Panc1 (cell line): ENCODE measurements at regions not wholly inside any gene's neighbourhood (a gene's known extent, or its start where the extent isn't known, plus 50 kb on each side); places are given as distances from the start of the nearest gene placed in this dataset.

ENCODE experiments used
- ATAC-seq: fragments of 200-7000 bp; cut with Tn5 transposase; 2 replicates; pipeline ENCODE4 v1.9.1; 2020; ENCODE audit warnings: mild to moderate bottlenecking, moderate library complexity
- BruUV-seq: library from RNA; stranded (reverse); fragments of 400-500 nt; replicated peaks from 2 replicates; lab custom pipeline; 2021; lab: Mats Ljungman, UMichigan
- CTCF ChIA-PET: fragments of 300-600 bp; sonication (Branson Sonifier 250); formaldehyde crosslinking; loops from one replicate; lab custom pipeline; 2022; ENCODE audit warnings: antibody characterized with exemption; lab: Charles Lee
- POLR2A ChIA-PET: fragments of 300-600 bp; sonication (Branson Sonifier 250); formaldehyde crosslinking; loops from one replicate; lab custom pipeline; 2022; ENCODE audit warnings: antibody characterized with exemption; lab: Charles Lee
- DNase-seq: peaks from one replicate; pipeline ENCODE4 v3.0.0-alpha.2; 2010; ENCODE audit warnings: low read depth, low spot score
- H3K27ac ChIP-seq: 2 replicates; pipeline ENCODE4 v1.5.1; 2011; ENCODE audit warnings: mild to moderate bottlenecking, low read length, inconsistent platforms
- H3K27me3 ChIP-seq: fragments of 200-500 bp; sonication (Bioruptor generic); 2 replicates; pipeline ENCODE4 v1.6.0; 2014; ENCODE audit warnings: low read length, inconsistent platforms; ENCODE audit not compliant: control insufficient read depth, insufficient read depth
- H3K36me3 ChIP-seq: fragments of 200-500 bp; sonication (Bioruptor generic); 2 replicates; pipeline ENCODE4 v1.5.1; 2014; ENCODE audit warnings: inconsistent platforms, mild to moderate bottlenecking, low read length, moderate library complexity; ENCODE audit not compliant: control insufficient read depth, insufficient read depth
- H3K4me1 ChIP-seq: 2 replicates; pipeline ENCODE4 v1.5.1; 2011; ENCODE audit warnings: inconsistent platforms, mild to moderate bottlenecking, low read length, moderate library complexity; ENCODE audit not compliant: control insufficient read depth, insufficient read depth
- H3K4me3 ChIP-seq, 2 experiments: 2 replicates each; pipeline ENCODE4 v1.5.1; 2011 to 2012; ENCODE audit warnings: low read depth in 2 of 2, low read length in 2 of 2, mild to moderate bottlenecking in 2 of 2, inconsistent platforms in 1 of 2, moderate library complexity in 1 of 2
- H3K9me3 ChIP-seq: fragments of 200-500 bp; sonication (Bioruptor generic); 2 replicates; pipeline ENCODE4 v1.5.1; 2014; ENCODE audit warnings: low read depth, mild to moderate bottlenecking, inconsistent platforms, low read length, moderate library complexity; ENCODE audit not compliant: control insufficient read depth, insufficient read depth
- CTCF ChIP-seq: fragments of 450-650 bp; IDR thresholded peaks from 2 replicates; pipeline ENCODE4 v1.5.1; 2017; ENCODE audit warnings: mild to moderate bottlenecking
- POLR2AphosphoS5 ChIP-seq: IDR thresholded peaks from 2 replicates; pipeline ENCODE4 v1.6.1; 2012; ENCODE audit warnings: mild to moderate bottlenecking, low read depth, low read length, moderate library complexity
- REST ChIP-seq, 2 experiments: IDR thresholded peaks; 2 replicates each; pipeline ENCODE4 v1.6.1; 2011 to 2012; ENCODE audit warnings: low read depth in 2 of 2, control low read depth in 1 of 2, low read length in 1 of 2, mild to moderate bottlenecking in 1 of 2, moderate library complexity in 1 of 2; ENCODE audit not compliant: insufficient read depth in 1 of 2
- SIN3A ChIP-seq: IDR thresholded peaks from 2 replicates; pipeline ENCODE4 v1.6.1; 2012; ENCODE audit warnings: low read depth, mild to moderate bottlenecking, low read length, moderate library complexity, borderline replicate concordance; ENCODE audit not compliant: insufficient read depth
- TCF7L2 ChIP-seq: IDR thresholded peaks from 2 replicates; pipeline ENCODE4 v1.6.1; 2011; ENCODE audit warnings: mild to moderate bottlenecking, low read depth, low read length, inconsistent platforms
- in situ Hi-C: cut with HindIII; loops from 2 replicates; pipeline ENCODE4 v1.10.0; 2016; ENCODE audit warnings: low sequenced_read_pairs, low pct_unique_long_range_greater_than_20kb
- intact Hi-C: fragments of 100-400 bp; cut with micrococcal nuclease; formaldehyde crosslinking; loops from one replicate; pipeline ENCODE4 v1.10.0; 2022; ENCODE audit not compliant: unreplicated experiment

- BruUV-seq: no TSS peak
- Histone ChIP-seq H3K4me3 (no peak overlapping the region), H3K27ac (no peak overlapping the region), H3K4me1 (no peaks in the 10 kb centered on the region), H3K9me3 (no peaks in the 10 kb centered on the region), H3K36me3 (no peaks in the 10 kb centered on the region), H3K27me3 (no peaks in the 10 kb centered on the region)
- POLR2A ChIA-PET: no interaction called here
- CTCF ChIA-PET: no interaction called here
- ATAC-seq: no peak
- DNase-seq: no peak
- TF ChIP-seq TCF7L2 (no peak), POLR2AphosphoS5 (no peak), REST (IDR thresholded peaks at IDR 0.05; ENCODE audit: insufficient read depth in 1 of 2, low read depth in 2 of 2, low read length in 1 of 2) (no peak), SIN3A (no peak), CTCF (no peak)
- intact Hi-C loops (no loop called here), in situ Hi-C loops (no loop called here)
Measured at GRCh38 chr1:192927496-192927895, 118.7 kb downstream of the RGS2 start.

- TF ChIP-seq SIN3A (no peak), TCF7L2 (no peak), CTCF (no peak), POLR2AphosphoS5 (no peak), REST (IDR thresholded peaks at IDR 0.05; ENCODE audit: insufficient read depth in 1 of 2, low read depth in 2 of 2, low read length in 1 of 2) (no peak)
- POLR2A ChIA-PET: no interaction called here
- Histone ChIP-seq H3K27ac (no peak overlapping the region), H3K36me3 (no peaks in the 10 kb centered on the region), H3K9me3 (no peaks in the 10 kb centered on the region), H3K4me1 (no peaks in the 10 kb centered on the region), H3K4me3 (no peak overlapping the region), H3K27me3 (no peaks in the 10 kb centered on the region)
- intact Hi-C loops: no loop called here
- DNase-seq: no peak
- no TSS peak for BruUV-seq
- in situ Hi-C loops: no loop called here
- no peak for ATAC-seq
- CTCF ChIA-PET: no interaction called here
Measured at GRCh38 chr1:192929597-192929996, 120.8 kb downstream of the RGS2 start.
